ENCODE measurements at regions not wholly inside any gene's neighbourhood (a gene's known extent, or its start where the extent isn't known, plus 50 kb on each side); places are given as distances from the start of the nearest gene placed in this dataset.

GRCh38 chr18:69196336-69196735 is 204.4 kb upstream of the DOK6 start:
- DNase-seq: no peak
- in situ Hi-C loops (cut with MboI; ENCODE audit: low sequenced_read_pairs): no loop called here
- no peaks in the 10 kb centered on the region for H3K27me3 ChIP-seq (ENCODE audit: control insufficient read depth, insufficient read depth, low read length)
- H2AK9ac ChIP-seq (replicated peaks; ENCODE audit: low read depth, low read length, poor library complexity): no peak overlapping the region
- H2AFZ ChIP-seq (replicated peaks; ENCODE audit: low read length, poor library complexity): no peak overlapping the region
- no peak overlapping the region for H2BK120ac ChIP-seq (ENCODE audit: low read depth, low read length)
- H3K4ac ChIP-seq (ENCODE audit: low read depth, low read length): no peak overlapping the region
- CTCF ChIA-PET: interaction anchor here (1.7 kb wide), 1 partner anchor 10 kb away, joined by 4 read pairs; no protein-coding TSS in a partner anchor
- no peak overlapping the region for H4K5ac ChIP-seq (ENCODE audit: low read depth, low read length)
- intact Hi-C loops (cut with micrococcal nuclease): no loop called here
- H3K4me3 ChIP-seq (ENCODE audit: insufficient read depth, low read depth, low read length): no peak overlapping the region
- H4K8ac ChIP-seq (ENCODE audit: low read depth in 2 of 2, low read length in 2 of 2): no peak overlapping the region
- no TSS peak for BruUV-seq (replicated peaks)
- no peak overlapping the region for H3K23ac ChIP-seq (ENCODE audit: low read depth, low read length)
- dilution Hi-C loops (cut with HindIII; ENCODE audit: low sequenced_read_pairs, unreplicated experiment): no loop called here
- no peaks in the 10 kb centered on the region for H4K20me1 ChIP-seq (ENCODE audit: insufficient read depth, low read length)
- no peak overlapping the region for H2BK5ac ChIP-seq (ENCODE audit: low read depth, low read length, poor library complexity, severe bottlenecking)
- H3K4me2 ChIP-seq (ENCODE audit: low read depth, low read length): no peak overlapping the region
- no peaks in the 10 kb centered on the region for H3K36me3 ChIP-seq (ENCODE audit: control insufficient read depth, insufficient read depth, low read length)
- H3K79me1 ChIP-seq (ENCODE audit: low read depth in 1 of 2, low read length in 2 of 2): no peaks in the 10 kb centered on the region
- H2BK15ac ChIP-seq (ENCODE audit: low read depth, low read length): no peak overlapping the region
- H3K56ac ChIP-seq (ENCODE audit: extremely low read depth, insufficient read depth, low read length): no peak overlapping the region
- H3K9ac ChIP-seq (ENCODE audit: low read depth, low read length): no peak overlapping the region
- TF ChIP-seq MXI1 (IDR thresholded peaks at IDR 0.05; ENCODE audit: borderline replicate concordance, low read depth, low read length): no peak
- TF ChIP-seq MAFK (IDR thresholded peaks at IDR 0.05; ENCODE audit: low read depth, low read length): peak; percentile 84
- TF ChIP-seq, protein P1, sequence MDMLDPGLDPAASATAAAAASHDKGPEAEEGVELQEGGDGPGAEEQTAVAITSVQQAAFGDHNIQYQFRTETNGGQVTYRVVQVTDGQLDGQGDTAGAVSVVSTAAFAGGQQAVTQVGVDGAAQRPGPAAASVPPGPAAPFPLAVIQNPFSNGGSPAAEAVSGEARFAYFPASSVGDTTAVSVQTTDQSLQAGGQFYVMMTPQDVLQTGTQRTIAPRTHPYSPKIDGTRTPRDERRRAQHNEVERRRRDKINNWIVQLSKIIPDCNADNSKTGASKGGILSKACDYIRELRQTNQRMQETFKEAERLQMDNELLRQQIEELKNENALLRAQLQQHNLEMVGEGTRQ (IDR thresholded peaks at IDR 0.05; ENCODE audit: low read depth, low read length): no peak
- TF ChIP-seq, protein P2, sequence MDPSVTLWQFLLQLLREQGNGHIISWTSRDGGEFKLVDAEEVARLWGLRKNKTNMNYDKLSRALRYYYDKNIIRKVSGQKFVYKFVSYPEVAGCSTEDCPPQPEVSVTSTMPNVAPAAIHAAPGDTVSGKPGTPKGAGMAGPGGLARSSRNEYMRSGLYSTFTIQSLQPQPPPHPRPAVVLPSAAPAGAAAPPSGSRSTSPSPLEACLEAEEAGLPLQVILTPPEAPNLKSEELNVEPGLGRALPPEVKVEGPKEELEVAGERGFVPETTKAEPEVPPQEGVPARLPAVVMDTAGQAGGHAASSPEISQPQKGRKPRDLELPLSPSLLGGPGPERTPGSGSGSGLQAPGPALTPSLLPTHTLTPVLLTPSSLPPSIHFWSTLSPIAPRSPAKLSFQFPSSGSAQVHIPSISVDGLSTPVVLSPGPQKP (IDR thresholded peaks at IDR 0.05; ENCODE audit: borderline replicate concordance, low read depth, low read length): no peak
- no peak for TF ChIP-seq RAD21 (IDR thresholded peaks at IDR 0.05; ENCODE audit: low read length)
- TF ChIP-seq BHLHE40 (IDR thresholded peaks at IDR 0.05; ENCODE audit: low read depth, low read length): no peak
- TF ChIP-seq, protein P3, sequence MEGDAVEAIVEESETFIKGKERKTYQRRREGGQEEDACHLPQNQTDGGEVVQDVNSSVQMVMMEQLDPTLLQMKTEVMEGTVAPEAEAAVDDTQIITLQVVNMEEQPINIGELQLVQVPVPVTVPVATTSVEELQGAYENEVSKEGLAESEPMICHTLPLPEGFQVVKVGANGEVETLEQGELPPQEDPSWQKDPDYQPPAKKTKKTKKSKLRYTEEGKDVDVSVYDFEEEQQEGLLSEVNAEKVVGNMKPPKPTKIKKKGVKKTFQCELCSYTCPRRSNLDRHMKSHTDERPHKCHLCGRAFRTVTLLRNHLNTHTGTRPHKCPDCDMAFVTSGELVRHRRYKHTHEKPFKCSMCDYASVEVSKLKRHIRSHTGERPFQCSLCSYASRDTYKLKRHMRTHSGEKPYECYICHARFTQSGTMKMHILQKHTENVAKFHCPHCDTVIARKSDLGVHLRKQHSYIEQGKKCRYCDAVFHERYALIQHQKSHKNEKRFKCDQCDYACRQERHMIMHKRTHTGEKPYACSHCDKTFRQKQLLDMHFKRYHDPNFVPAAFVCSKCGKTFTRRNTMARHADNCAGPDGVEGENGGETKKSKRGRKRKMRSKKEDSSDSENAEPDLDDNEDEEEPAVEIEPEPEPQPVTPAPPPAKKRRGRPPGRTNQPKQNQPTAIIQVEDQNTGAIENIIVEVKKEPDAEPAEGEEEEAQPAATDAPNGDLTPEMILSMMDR (conservative IDR thresholded peaks at IDR 0.05; ENCODE audit: low read depth, low read length): no peak
- no peak overlapping the region for H4K91ac ChIP-seq (ENCODE audit: insufficient read depth, low read depth, low read length)
- WGBS, 2 experiments (ENCODE audit: extremely low coverage in 2 of 2, insufficient read length in 1 of 2): 60% methylated on average over 1 of the region's 3 CpGs; no CpG with 5 or more reads in 1 of the 2 experiments
- POLR2A ChIA-PET (ENCODE audit: unreplicated experiment): no interaction called here
- no peaks in the 10 kb centered on the region for H3K9me1 ChIP-seq (ENCODE audit: insufficient read depth, low read length)
- no peaks in the 10 kb centered on the region for H3K9me3 ChIP-seq (ENCODE audit: control insufficient read depth, insufficient read depth, low read length)
- H3K4me1 ChIP-seq (ENCODE audit: control insufficient read depth, insufficient read depth, low read length): no peaks in the 10 kb centered on the region
- no peak overlapping the region for H3K18ac ChIP-seq (ENCODE audit: low read depth, low read length)
- H2BK20ac ChIP-seq (ENCODE audit: low read depth, low read length): no peak overlapping the region
- no peak overlapping the region for H3K27ac ChIP-seq (ENCODE audit: insufficient read depth, low read length)
- no peak overlapping the region for H2AK5ac ChIP-seq (ENCODE audit: low read depth, low read length)
- H3K14ac ChIP-seq (replicated peaks; ENCODE audit: low read depth, low read length): no peak overlapping the region
- no peak for ATAC-seq (ENCODE audit: low read depth)
